ENCODE measurements at regions not wholly inside any gene's neighbourhood (a gene's known extent, or its start where the extent isn't known, plus 50 kb on each side); places are given as distances from the start of the nearest gene placed in this dataset.

GRCh38 chr2:35447821-35448220, 907.8 kb upstream of the CRIM1 start:
- TF ChIP-seq POLR2A (IDR thresholded peaks at IDR 0.05), result no peak
- TF ChIP-seq, protein P1, sequence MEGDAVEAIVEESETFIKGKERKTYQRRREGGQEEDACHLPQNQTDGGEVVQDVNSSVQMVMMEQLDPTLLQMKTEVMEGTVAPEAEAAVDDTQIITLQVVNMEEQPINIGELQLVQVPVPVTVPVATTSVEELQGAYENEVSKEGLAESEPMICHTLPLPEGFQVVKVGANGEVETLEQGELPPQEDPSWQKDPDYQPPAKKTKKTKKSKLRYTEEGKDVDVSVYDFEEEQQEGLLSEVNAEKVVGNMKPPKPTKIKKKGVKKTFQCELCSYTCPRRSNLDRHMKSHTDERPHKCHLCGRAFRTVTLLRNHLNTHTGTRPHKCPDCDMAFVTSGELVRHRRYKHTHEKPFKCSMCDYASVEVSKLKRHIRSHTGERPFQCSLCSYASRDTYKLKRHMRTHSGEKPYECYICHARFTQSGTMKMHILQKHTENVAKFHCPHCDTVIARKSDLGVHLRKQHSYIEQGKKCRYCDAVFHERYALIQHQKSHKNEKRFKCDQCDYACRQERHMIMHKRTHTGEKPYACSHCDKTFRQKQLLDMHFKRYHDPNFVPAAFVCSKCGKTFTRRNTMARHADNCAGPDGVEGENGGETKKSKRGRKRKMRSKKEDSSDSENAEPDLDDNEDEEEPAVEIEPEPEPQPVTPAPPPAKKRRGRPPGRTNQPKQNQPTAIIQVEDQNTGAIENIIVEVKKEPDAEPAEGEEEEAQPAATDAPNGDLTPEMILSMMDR (IDR thresholded peaks at IDR 0.05), result no peak
